ENCODE measurements at regions not wholly inside any gene's neighbourhood (a gene's known extent, or its start where the extent isn't known, plus 50 kb on each side); places are given as distances from the start of the nearest gene placed in this dataset.
A peak's percentile ranks its signal among the peaks of the same experiment; 100 is the strongest.

DNA sequence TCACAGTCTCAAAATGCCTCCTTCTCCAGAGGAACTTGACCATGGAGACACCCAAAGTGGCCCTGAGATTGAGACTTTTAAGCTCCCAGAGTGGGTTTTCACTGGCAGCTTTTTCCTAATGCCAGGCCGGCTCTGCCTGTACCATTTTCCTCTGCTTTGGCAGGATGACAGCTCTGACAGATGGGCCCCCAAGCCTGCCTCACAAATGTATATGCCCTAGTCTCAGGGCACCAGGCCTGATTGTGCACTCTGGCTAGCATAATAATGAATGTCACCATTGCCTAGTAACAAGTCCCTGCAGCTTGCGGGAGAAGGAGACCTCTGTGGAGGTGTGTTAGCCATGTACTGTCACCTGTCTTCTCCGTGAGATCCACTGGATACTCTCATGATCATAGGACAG, 772.8 kb upstream of the TSPY4 start:
- no peak for DNase-seq

DNA sequence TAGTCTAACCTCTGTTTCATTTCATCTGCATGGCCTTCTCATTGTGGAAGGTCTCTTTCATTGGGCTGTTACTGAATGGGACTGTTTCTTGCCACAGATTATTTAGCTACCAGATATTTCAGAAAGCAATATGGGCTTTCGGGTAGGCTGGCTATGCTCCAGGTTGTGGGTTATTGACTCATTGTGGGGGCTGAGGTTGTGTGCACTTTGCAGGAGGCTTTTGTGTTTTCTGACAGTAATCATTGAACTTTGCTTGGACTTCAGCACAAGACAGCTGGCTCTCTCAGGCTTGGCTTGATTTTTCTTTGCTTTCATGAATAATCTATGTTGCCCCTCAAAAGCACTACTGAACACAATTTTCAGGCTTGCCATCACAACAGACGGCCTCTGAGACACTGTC, 771.1 kb upstream of the TSPY4 start:
- DNase-seq = no peak

DNA sequence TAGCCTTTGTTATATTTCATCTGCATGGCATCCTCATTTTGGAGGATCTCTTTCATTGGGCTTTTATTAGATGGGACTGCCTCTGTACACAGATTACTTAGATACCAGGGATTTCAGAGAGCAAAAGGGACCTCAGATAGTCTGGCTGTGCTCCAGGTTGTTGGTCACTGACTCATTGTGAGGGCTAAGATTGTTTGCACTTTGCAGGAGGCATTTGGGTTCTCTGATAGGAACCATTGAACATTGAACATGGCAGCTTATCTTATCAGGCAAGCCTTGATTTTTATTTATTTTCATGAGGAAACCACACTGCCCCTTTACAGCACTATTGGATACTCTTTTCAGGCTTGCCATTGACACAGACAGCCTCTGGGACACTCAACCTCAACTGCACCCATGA, 766.9 kb upstream of the TSPY4 start:
- no peak for DNase-seq

DNA sequence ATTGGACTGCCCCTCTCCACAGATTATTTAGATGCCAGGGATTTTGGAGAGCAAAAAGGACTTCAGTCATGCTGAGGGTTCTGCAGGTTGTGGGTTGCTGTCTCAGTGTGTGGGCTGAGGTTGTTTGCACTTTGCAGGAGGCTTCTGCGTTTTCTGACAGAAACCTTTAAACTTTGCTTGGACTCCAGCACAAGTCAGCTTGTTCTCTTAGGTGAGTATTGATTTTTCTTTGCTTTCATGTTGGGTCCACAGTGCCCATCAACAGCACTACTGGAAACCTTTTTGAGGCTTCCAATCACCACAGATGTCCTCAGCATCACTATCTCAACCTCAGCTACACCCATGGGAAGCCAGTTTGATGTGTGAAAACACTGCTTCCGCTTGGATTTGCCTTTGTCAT, 764.3 kb upstream of the TSPY4 start:
- no peak for DNase-seq

DNA sequence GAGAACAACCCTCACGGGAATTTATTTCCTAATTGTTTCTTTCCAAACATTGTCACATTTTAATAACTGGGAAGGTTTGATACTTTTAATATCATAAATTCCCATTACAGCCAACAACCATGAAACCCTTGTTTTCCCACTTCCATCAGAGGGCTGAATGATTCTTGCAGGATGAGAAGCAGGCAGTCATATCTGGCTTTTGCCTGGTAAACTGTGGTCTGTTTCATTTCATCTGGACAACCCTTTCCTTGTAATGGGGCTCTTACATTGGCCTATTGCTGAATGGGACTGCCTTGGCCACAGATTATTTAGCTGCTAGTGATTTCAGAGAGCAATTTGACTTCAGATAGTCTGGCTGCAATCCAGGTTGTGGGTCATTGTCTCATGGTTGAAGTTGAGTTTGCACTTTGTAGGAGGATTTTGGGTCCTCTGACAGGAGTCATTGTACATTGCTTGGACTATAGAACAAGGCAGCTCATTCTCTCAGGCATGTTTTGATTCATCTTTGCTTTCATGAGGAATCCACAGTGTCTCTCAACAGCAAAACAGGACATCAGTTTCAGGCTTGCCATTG, 754.9 kb upstream of the TSPY4 start:
- no peak for DNase-seq

DNA sequence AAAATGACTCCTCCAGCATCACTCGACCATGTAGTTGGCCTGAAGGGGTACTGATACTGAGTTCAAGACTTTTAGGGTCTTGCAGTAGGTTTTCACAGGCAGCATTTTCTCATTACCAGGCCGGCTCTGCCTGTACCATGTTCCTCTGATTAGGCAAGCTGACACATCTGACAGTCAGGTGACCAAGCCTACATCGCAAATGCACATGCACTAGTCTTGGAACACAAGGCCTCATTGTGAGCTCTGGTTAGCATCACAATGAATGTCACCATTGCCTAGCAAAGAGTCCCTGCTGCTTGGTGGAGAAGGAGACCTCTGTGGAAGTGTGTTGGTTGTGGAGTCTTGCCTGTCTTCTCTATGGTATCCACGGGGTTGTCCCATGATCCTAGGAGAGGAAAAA, 754.1 kb upstream of the TSPY4 start:
- DNase-seq = no peak

DNA sequence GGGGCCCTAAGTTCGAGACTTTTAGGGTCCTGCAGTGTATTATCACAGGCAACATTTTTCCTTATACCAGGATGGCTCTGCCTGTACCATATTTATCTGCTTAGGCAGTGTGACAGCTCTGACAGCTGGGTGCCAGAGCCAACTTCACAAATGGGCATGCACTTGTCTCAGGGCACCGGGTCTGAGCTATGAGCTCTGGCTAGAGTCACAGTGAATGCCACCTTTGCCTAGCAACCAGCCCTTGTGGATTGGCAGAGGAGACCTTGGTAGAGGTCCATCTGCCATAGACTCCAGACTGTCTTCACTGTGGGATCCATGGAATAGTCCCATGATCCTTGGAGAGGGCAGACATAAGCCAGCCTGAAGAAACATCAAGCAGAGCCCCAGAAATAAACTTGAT, 746.6 kb upstream of the TSPY4 start:
- no peak for DNase-seq

DNA sequence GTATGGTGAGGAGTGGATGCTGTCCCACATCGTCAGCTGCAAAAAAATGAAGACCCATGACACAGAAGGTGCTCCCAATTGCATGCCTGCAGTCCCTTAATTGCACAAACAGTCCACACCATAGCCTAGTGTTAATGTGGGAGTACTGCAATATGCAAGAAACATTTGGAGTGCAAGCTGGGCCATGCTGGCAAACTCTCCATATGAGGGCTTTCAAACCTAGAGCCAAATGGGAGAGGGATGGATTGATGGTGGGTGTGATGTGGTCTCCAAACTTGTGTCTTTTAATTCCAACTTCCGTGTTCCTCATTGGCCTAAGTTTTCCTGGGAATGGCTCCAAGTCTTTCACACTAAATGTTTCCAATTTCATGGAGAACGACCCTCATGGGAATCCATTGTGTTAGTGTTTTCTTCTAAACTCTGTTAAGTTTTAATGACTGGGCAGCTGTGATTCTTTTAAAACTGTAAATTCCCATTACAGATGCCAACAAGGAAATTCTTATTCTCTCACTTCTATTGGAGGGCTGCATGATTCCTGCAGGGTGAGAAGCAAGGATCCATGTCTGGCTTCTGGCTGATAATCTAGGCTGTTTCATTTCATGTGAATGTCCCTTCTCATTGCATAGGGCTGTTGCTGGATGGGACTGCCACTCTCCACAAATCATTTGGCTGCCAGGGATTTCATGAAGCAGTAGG, 745.3 kb upstream of the TSPY4 start:
- peak; percentile 1 for DNase-seq

DNA sequence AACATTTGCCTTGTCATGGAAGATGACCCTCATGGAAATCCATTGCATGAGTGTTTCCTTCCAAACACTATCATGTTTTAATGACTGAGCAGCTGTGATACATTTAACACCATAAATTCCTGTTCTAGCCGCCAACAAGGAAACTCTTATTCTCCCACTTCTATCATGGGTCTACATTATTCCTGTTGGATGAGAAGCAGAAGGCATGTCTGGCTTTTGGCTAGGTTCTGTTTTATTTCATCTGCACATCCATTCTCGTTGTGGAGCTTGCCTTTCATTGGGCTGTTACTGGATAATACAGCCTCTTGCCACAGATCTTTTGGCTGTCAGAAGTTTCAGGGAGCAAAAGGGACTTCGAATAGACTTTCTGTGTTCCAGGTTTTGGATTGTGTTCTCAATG, 742.6 kb upstream of the TSPY4 start:
- DNase-seq = no peak

DNA sequence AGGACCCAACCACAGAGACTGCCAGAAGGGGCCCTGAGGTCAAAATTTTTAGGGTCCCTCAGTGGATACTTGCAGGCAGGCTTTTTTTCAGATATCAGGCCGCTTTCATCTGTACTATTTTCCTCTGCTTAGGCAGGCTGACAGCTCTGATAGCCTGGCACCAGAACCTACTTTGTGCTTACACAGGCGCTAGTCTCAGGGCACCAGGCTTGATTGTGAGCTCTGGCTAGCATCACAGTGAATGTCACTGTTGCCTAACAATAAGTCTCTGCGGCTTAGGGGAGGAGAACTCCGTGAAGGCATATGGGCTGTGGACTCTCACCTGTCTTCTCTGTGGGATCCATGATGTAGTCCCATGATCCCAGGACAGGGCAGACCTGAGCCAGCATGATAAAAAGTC, 738.1 kb upstream of the TSPY4 start:
- DNase-seq = no peak

DNA sequence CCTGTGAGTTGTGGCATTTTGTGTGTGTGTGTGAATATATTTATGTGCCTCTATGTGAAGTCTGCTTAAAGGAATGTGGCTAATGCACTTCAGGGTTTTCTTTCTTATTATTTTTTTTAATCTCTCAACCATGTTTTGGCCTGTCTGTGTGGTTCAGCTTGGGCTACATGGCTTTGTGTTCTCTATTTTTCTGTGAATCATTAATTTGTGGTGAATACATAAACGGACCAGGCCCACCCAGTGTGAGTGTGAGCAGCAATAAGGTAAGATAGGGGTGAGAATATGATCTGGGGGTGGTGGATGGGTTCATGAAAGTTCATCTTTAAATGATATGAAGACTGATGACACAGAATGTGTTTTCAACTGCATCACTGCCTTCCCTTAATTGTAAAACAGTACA, 726.6 kb upstream of the TSPY4 start:
- no peak for DNase-seq

DNA sequence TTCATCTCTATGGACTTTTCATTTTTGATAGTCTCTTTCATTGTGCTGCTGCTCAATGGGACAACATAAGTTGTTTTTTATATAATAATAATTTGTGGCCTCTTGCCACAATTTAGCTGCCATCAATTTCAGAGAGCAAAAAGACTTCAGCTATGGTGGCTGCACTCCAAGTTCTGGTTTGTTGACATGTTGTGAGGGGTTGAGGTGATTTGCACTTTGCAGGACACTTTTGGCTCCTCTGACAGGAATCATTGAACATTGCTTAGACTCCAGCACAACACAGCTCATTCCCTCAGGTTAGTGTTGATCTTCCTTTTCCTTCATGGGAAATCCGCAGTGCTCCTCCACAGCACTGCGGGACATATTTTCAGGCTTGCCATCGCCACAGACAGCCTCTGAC, 725.4 kb upstream of the TSPY4 start:
- no peak for DNase-seq

DNA sequence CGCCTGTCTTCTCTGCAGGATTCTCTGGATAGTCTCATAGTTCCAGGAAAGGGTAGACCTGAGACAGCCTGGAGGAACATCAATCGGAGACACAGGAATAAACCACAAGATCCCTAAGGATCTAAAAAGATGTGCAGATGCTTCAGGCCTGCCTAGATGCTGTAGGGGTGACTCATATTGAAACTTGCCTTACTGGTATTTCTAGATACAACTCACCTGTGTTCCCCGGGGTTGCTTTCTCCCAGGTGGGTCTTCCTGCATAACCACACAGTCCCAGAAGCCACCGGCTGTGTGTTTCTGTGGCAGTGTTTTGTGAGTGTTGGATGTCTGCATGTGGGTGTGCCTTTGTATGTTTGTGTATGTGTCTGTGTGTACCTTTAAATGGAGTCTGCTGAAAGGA, 719.0 kb upstream of the TSPY4 start:
- no peak for DNase-seq

DNA sequence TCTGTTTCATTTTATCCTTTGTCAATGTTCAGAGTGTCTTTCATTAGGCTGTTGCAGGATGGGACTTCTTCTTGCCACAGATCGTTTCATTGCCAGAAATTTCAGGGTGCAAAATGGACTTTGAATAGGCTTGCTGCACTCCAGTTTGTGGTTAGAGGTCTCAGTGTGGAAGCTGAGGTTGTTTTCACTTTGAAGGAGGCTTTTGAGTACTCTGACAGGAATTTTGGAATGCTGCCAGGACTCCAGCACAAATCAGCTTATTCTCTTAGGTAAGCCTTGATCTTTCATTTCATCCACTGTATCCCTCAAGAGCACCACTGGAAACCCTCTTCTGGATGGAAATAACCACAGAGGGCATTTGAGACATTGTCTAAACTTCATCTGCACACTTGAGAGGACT, 715.1 kb upstream of the TSPY4 start:
- no peak for DNase-seq

DNA sequence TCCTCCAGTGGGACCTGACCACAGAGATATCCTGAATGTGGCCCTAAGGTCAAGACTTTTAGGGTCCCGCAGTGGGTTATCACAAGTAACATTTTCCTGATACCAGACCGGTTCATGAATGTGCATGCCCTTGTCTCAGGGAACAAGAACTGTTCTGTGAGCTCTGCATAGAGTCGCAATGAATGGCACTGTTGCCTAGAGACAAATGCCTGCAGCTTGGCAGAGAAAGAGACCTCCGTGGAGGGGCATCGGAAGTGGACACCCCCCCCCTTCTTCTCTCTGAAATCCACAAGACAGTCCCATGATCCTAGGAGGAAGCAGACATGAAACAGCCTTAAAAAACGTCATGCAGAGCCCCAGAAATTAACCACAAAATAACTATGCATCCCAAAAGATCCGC, 714.4 kb upstream of the TSPY4 start:
- DNase-seq = no peak

DNA sequence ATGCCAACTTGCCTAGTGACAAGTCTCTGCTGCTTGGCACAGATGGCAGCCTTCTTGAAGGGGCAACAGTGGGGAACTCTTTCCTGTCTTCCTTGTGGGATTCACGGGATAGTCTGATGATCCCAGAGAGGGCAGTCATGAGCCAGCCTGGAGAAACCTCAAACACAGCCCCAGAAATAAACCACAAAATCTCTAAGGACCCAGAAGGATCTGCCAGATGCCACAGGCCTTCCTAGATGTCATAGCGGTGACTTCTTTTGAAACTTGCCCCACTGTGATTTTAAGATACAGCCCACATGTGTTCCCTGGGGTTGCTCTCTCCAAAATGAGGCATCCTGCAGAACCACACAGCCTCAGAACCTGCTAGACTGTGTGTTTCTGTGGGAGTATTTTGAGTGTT, 707.6 kb upstream of the TSPY4 start:
- DNase-seq = no peak

DNA sequence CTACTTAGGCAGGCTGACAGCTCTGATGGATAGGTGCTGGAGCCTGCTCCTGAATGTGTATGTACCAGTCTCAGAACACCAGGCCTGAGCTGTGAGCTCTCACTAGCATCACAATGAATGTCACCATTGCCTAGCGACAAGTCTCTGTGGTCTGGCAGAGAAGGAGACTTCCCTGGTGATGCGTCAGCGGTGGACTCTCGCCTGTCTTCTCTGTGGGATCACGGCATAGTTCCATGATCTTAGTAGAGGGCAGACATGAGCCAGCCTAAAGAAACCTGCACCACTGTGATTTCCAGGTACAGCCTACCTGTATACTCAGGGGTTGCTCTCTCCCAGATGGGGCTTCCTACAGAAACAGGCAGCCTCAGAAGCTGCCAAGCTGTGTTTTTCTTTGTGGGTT, 699.2 kb upstream of the TSPY4 start:
- DNase-seq = no peak

DNA sequence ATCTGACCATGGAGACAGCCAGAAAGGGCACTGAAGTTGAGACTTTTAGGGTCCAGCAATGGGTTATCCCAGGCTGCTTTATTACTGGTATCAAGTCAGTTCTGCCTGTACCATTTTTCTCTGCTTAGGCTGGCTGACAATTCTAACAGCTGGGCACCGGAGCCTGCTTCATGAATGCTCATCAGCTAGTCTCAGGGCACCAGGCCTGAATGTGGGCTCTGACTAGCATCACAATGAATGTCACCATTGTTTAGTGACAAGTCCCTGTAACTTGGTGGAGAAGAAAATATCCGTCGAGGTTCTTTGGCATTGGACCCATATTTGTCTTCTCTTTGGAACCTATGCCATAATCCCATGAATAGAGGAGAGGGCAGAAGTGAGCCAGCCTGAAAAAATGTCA, 692.3 kb upstream of the TSPY4 start:
- no peak for DNase-seq

DNA sequence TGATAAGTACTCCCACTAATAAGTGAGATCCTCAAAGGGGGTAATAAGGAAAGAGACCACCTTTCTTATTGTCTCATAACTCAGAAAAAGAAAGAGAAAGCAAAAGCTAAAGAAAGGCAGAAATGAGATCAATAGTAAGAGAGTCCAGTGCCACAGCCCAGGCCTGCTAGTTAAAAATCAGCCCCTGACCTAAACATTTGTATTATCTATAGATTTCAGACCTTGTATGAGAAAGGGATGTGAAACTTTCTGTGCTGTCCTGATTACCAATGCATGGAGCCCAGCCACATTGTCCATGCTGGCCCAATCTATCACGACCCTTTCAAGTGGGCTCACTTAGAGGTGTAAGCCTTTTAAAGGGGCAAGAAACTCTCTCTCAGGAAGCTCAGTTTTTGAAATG, 684.8 kb upstream of the TSPY4 start:
- DNase-seq = no peak

DNA sequence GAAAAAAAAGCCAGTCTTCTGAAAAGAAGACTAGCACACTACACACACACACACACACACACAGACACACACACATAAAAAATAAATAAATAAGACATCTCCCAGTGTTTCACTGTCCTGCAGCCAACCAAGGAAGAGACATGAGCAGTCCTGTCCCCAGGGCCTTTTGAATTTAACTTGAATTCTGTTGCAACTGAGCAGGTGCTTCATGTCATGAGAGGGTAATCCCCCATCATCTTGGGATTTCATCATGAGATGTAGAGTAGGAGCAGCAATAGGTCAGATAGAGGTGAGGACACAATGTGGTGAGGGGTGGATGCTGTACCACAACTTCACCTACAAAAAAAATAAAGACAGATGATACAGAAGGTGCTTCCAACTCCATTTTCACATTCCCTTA, 682.2 kb upstream of the TSPY4 start:
- DNase-seq = no peak

DNA sequence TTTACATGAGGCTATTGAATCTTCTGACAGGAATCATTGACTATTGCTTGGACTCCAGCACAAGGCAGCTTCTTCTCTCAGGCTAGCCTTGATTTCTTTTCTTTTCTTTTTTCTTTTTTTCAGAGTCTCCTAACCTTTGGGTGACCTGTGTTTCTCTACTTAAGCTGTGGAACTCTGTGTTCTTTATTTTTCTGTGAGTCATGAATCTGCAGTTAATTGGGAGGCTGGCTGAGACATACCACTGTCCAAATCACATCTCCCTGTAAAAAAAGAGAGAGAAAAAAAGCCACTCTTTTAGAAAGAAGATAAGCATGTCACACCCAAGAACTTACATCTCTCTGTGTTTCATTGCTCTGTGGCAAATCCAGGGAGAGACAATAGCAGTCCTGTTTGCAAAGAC, 681.2 kb upstream of the TSPY4 start:
- DNase-seq = no peak

DNA sequence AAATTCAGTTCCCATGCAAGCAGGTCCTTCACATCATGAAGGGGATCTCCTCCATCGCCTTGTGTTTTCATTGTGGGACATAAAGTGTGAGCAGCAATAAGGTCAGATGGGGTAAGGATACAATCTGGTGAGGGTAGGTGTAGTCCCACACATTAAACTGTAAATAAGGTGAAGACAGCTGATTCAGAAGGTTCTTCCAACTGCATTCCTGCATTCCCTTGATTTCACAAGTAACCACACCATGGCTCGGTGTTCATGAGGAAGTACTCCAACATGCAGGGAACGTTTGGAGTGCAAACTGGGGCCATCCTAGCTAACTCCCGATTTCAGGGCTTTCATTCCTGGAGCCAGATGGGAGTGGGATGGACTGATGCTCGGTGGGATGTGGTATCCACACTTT, 680.7 kb upstream of the TSPY4 start:
- DNase-seq = no peak

DNA sequence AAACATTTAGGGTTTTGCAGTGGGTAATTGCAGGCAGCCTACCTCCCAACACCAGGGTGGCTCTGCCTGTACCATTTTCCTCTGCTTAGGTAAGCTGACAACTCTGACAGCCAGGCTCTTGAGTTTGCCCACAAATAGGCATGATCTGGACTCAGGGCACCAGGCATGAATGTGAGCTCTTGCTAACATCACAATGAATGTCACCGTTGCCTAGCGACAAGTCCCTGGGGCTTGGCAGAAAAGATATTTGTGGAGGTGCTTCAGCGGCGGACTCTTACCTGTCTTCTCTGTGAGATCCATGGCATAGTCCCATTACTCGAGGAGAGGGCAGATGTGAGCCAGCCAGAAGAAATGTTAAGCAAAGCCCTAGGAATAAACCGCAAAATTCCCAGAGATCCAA, 677.5 kb upstream of the TSPY4 start:
- DNase-seq = no peak

DNA sequence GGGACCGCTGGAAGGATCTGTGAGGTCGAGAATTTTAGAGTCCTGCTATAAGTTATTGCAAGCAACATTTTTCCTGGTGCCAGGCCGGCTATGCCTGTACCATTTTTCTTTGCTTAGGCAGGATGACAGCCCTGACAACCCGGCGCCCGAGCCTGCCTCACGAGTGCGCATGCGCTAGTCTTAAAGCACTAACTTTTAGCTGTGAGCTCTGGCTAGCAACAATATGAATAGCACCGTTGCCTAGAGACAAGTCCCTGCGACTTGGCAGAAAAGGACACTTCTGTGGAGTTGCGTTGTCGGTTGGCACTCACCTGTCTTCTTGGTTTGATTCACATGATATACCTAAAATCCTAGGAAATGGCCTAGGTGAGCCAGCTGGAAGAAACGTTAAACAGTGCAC, 663.4 kb upstream of the TSPY4 start:
- no peak for DNase-seq

DNA sequence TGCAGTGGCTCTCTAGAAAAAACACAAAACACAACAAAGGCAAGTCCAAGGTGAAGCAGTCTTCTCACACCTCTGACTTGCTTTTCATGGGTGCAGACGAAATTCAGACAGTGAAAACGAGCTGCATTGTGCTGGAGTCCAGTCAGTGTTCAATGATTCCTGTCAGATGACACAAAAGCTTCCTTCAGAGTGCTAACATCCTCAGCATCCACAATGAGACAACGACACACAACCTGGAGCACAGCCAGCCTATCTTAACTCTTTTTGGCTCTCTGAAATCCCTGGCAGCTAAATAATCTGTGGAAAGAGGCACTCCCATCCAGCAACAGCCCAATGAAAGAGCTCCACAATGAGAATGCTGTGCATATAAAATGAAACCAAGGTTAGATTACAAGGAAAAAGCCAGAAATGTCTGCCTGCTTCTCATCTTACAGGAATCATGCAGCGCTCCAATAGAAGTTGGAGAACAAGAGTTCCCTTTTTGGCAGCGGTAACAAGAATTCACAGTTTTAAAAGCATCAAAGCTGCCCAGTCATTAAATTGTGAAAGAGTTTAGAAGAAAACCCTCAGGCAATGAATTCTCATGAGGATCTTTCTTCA, 659.8 kb upstream of the TSPY4 start:
- no peak for DNase-seq

All from hindlimb muscle (tissue), 1 donor.